Globus pallidus (tissue), 1 donor: ENCODE measurements at regions not wholly inside any gene's neighbourhood (a gene's known extent, or its start where the extent isn't known, plus 50 kb on each side); places are given as distances from the start of the nearest gene placed in this dataset.

Experiments used
- DNase-seq: peaks from one replicate; pipeline ENCODE4 v3.0.0-alpha.2; 2015; ENCODE audit warnings: low spot score

DNA sequence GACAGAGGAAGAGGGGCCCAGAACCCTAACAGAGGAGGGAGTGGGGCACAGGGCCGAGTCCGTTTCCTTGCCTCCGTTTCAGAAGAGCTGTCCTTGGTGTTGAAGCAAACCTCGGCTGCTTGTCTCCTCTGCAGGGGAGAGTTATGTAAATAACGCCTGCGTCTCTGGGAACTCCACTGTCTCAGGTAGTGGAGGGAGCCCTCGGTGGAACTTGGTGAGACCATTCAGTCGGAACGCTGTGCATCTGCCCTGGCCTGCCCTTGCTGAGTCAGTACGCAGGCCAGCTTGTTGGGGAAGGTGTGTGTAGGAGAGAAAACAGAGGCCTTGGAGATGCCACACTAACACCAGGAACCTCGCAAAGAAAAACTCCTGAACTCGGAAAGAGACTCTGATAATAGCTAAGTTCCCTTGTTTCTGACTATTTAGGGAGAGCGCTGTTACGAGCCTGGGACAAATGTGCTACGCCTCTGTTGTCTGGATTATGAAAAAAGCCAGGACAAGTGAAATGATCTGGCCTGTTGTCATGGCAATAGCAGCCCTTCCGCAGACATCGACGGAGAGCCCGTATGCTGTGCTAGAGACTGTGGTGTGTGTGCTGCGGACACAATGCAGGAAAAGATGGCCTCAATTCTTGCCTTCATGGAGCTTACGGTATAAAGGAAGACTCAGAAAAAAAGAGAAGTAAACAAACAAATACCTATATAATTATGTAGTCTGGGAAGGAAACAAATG lies 94.6 kb upstream of the AKT3 start:
- no peak for DNase-seq

DNA sequence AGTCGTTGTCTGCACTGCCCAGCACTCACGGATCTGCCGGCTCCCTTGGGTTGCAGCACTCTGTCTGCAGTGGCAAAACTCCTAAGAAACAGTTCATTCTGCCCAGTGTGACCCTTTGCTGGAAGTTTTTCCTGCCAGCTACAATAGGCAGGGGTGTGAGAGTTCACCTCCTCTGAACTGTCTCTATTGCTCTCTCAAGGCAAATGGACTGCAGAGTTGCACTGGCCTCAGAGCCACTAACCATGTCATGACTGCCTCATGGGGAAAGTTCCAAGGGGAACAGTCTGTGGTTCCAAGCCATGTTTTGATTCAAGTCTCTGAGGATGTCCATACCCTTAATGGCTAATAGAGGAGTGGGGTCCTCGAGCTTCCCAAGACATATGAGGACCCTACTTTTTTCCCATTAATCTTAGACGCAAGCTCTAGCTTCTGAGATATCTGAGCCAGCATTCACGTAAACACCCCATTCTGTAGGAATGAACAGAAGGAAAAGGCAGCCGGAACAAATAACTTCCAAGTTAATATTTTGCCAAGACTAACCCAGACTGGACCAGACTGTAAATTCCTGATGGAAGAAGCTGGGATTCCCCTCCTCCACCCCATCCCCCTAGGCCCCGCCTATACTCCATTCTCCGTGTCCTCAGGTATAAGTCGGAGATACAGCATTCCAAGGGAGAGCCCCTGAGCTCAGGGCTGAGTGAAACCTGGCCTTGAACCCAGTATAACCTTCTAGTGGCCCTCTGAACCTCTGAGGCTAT lies 93.8 kb upstream of the AKT3 start:
- DNase-seq: no peak

DNA sequence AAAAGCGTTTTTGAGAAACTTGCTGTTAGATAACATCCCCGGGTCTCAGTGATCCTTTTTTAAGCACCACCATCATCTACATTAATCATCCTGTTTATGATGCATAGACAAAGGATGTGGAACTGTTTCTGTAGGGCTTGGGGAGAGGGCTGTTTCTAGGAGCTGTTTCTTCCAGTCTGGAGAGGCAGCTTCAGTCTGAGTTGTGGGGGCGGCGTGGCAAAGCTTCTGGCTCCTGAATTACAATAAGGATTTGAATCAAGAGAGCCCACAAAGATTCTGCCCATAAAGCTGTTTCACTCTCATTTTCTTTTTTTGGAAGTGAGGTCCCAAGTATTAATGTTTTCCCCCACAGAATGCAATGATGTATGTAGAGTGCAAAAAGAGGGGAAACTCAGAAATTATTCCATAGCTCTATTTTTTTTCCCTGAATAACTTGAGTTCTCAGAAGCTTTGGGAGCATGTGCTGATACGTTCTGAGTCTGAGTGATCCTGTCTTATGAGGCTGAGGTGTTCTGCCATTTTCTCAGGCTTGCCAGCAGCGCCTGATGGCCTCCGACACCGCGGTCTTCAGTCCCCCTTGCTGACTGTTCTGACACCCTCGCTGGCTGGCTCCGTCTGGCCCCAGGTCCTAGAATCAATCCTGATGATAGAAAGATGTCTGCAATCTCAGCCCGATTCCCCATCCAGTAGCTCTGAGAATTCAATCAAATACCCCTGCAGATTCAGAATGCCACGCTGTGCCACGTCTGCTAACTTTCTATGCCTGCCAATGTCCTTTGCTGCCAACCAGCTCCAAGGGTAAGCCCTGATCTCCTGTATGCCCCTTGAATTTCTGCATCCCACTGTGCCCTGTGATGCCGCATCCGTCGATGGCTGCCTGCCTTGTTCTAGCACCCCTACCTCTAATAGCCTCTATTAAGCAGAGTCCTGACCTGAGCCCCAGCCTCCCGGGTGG lies 92.4 kb upstream of the AKT3 start:
- DNase-seq: no peak

DNA sequence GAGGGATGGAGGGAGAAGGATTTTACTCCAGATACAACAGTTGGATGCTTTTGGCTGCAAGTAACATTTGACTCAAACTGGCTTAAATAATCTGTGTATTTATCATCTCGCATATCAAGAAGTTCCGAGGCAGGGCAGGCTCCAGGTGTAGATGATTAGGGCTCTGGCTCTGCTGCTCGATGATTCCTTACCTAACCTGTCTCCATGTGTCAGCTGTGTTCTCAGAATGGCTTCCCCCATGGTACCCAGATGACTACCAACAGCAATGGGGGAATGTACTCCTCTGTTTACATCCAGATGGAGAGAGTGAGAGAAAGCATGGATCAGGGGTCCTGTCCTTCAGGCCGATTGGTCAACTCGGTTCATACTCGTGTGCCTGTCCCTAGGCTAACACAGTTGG lies 90.4 kb upstream of the AKT3 start:
- DNase-seq: no peak

DNA sequence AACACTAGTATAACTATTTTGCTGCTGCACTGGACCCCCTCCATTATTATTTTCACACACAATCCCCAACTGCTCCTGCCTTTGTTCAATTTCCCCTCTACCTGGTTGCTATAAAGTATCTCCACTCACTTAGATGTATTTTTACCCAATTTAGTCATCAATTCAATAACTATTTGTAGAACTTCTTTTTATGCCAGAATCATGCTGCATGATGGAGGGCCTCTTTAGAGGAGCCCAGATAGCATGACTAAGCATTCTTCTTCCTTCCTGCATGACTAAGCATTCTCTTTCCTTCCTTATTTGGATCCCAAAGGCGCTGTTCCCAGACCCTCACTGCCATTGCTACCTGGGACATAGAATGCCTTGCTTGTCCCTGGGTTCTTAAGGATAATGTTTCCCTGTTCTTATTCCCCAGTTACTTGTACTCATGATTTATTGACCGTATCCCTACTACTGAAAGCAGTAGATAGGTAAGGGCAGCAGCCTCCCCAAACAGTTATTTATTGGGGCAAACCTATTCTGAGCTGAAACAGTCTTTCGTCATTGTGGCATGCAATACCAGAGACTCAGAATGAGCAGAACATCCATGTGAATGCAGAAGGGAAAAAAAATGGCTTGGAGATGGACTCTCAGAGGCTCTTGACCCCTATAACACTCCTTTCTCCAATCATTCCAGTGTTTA lies 89.3 kb upstream of the AKT3 start:
- DNase-seq: no peak

DNA sequence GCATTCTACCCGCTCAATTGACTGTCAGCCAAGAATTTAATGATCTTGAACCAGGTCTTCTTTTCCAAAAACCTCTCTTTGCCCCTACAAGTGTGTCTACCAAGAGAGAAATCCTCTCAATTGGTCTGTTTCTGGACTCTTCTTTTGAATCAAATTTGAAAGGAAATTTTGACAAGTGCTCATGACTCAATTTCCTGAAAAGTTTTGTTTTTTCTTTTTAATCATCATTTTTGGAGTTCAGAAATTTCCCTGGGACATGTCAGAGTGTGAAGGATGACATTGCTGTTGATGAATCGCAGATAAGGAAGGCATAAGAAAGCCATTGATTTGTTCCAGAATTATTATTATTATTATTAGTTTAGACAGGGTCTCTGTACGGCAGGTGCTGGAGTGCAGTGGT lies 88.2 kb upstream of the AKT3 start:
- no peak for DNase-seq

DNA sequence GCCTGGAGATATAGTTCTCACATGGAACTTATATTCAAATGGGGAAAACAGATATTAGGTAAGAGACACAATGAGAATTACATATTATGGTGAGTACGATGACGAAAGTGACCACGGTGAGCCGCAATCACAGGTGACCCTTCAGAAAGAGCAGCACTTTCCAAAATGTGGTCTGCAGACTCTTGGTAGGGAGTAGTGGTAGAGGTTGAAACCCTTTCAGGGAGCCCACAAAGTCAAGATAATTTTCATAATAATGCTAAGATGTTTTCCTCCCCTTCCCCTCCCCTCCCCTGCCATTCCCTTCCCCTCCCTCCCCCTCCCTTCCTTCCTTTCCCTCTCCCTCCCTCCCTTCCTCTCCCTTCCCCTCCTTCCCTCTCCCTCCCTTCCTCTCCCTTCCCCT lies 83.5 kb upstream of the AKT3 start:
- DNase-seq: no peak

DNA sequence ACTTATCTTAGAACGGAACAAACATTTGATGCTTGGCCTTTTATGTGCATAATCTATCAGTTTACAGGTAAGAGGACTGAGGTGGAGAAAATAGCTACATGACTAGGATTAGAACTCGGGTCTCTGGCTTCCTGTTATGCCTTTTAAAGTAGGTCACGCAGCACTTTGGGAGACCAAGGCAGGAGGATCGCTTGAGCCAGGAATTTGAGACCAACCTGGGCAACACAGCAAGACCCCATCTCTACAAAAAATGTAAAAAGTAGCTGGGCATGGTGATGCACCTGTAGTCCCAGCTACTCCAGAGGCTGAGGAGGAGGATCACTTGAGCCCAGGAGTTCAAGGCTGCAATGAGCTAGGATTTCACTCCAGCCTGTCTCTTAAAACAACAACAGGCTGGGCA lies 81.9 kb upstream of the AKT3 start:
- DNase-seq: no peak

DNA sequence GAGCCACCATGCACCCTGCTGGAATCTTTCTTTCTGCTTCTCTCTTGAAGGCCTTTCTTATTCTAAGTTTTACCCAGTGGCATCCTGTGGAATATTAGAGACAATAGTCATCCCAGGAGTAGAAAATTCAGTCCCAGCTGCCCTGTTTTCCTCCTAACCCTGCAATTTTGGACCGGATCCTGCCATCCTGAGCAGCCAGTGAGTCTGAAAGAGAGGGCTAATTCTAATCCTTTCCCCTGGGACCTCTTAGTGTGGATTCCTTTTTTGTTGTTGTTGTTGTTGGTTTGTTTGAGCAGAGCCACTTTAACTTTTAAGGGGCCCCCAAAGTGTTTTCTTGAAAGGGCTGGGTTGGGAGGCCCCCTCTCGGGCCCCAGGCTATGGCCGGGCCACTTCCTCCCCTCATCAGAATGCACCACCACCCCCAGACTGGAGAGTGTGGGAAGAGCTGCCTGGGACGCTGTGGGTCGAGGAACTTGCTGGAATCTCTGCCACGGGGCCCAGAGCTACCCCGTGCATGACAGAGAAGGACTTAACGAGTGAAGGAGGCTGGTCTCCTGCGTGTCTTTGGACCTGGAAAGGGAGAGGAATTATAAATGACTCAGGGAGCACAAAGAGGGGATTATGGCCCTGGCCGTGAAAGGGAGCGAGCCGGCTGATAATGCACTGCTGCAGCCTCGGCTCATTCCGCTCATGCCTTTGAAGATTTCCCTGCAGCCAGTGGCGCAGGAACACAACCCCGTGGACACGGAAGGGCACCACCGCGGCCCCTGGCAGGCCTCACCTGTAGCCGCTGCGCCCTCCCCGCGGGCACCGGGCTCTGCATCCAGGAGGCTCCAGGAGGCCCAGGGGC lies 81.0 kb upstream of the AKT3 start:
- DNase-seq: no peak

DNA sequence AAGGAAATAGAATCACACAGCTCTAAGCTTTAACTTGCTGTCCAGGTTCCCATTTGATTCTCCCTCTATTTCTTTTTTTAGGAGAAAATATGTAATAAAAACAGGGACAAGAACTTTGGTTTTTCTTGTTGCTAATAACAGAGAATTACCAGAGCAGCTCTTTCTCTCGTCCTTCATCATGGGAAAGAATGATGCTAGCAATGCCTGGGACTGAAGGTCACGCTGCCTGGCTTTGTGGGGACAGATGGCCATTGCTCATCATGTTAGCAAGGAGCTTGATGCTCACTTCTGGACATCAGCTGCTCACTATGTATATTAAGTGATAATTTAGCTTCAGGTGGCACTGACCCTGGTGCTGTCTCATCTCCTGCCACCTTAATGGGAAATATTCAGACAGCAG lies 77.3 kb upstream of the AKT3 start:
- no peak for DNase-seq

DNA sequence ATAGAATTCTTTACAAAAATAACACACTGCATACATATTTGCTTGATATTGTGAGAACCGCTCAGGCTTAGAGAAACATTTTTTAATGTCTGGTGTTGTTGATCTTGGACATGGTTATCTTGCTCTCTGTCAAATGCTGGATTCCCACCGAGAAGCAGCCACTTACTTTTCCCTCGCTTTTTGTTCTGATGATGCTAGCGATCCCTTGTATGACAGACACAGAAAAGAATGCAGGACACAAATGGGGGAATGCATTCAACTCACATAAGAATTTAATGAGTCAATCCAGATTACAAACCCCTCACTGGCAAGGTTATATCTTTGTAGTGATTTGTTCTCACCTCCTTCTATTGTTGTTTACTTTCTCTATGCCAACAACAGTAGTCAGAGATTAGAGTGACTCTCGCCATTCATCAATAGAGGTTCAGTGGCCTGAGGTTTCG lies 76.8 kb upstream of the AKT3 start:
- DNase-seq: no peak

DNA sequence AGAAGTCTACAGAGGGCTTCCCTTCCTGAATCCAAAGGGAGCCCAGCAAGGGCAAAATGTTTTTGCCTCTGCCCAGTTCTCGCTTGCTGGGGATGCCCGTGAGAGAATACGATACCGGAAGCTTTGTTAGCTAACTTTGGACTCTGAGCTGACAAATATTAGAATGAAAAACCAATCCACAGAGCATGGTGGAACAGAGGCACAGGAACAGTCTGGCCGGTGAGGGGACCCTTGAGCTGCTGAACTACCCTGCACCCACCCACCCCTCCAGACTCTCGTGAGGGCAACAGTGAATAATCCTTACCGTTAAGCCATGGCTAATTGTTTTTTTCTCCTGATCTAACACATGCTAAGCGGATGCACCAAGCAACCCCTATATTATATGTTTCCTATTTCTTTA lies 76.3 kb upstream of the AKT3 start:
- no peak for DNase-seq

DNA sequence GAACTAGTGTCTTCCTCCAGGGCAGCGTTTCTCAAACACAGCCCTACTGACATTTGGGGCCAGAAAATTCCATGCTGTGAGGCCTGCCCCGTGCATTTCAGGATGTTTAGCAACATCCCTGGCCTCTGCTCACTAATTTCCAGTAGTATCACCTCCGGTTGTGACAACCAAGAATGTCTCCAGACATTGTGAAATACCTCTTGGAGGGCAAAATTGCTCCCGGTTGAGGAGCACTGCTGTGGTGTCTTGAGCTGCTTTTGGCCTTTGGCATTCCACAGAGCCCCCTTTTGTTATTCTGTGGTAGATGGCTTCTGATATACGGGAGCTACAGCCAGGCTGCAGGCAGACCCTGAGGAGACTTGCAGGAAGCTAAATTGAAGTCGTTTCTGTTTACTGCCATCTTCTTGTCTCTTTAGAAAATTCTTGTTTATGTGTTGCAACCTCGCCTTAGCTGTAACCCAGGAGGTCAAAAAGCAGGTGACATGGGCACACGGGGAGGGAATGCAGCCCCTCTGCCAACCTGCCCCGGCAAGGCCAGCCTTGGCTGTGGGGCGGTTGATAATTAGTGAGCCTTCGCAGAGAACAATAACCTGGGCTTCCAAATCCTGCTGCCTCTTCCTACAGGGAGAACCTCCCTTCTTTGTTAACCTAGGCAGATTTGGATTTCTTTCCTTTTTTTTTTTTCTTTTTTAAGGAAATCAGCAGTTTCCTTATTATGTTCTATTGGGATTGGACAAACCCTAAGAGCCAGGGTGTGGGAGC lies 74.7 kb upstream of the AKT3 start:
- DNase-seq: no peak

DNA sequence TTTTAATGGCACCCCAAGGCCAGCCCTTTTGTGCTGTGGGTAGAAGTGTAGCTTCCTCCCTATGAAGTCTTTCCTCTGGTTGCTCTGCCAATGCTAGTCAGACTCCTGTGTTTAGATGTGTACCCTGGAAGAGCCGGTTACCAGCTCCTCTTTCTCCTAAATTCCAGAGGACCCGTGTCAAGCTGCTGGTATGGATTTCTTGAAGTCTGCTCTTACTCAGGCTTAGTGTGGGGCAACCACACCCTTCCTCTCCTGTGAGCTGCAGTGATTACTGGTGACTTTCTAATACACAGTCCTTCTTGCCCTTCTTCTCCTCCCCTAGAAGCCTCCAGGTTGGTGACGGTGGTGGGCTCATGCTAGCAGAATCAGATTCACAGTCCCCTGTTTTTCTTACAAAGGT lies 74.1 kb upstream of the AKT3 start:
- DNase-seq: no peak

DNA sequence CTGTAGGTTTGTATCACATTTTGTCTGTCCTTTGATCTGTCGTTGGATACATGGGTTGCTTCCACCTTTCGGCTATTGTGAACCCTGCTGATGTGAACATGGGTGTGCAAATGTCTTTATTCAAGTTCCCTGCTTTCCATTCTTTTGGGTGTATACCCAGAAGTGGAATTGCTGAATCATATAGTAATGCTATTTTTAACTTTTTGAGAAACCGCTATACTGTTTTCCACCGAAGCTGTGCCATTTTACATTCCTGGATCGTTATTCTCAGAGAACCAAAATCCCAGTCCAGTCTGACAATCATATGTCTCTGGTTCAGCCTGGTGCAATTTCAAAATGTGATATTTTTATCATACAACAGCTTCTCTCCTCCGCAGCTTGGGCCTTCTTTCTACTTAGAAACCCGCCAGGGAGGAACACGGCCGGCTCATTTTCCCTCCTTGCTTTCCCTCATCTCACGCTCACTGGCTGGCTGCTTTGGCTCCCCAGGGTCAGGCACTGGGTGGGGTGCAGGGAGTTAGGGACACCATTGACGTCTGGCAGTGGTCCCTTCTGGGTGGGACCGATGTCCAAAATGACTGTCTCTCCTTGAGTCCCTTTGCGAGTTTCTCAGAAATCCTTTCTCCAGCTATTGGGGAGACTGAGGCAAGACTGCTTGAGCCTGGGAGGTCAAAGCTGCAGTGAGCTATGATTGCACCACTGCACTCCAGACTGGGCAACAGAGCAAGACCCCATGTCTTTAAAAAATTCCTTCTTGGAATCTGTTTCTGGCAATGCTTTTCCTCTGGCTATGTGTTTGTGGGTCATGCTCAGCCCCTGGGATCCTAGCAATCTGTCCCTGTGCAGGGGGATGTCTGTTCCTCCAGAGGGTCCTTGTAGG lies 73.5 kb upstream of the AKT3 start:
- DNase-seq: no peak

DNA sequence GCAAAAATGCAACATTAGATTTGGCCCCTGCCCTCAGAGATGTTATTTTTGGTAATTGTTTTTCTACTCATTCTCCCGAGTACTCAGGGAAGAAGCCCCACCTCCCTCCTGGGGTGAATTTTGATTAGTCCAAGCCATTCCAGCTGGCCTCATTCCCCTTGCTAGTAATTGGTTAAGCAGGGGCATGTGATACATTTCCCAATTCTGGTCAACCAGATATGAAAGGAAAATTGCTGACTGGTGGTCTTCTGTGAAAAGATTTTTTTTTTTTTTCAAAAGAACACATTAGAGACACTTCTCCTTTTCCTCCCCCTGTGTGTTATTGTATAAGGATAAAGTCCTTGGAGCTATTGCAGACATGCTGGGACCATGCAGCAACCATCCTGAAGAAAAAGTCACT lies 71.1 kb upstream of the AKT3 start:
- no peak for DNase-seq

DNA sequence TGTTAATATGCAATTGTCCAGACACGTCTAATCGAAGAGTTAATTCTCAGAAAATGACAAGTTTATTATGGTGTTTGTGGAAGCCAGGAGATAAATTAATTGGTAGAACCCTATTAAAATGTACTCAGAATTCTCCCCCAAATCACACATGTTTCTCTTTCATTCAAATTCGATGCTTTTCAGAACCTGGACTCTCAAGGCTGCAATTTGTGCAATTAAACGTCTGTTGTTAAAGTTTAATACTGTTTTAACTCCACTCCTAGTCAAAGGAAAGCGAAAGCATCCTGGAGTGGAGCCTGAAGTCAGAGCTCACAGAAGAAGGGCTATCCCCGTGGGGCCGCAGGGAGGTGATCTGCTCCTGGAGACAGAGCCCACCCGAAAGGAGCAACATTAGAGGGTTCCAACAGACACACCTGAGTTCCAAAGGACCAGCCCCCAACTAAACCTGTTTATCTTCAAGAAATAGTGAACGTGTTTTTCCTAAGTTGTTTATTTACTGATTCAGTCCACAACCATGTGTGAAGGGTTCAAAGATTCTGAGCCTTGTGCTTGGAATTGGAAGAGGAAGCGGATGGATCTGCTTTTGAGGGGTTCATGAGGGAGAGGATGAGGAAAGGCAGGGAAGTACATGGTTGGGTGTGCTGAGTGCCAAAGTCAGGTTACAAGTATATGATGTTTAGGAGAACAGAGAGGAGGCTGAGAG lies 68.0 kb upstream of the AKT3 start:
- no peak for DNase-seq

DNA sequence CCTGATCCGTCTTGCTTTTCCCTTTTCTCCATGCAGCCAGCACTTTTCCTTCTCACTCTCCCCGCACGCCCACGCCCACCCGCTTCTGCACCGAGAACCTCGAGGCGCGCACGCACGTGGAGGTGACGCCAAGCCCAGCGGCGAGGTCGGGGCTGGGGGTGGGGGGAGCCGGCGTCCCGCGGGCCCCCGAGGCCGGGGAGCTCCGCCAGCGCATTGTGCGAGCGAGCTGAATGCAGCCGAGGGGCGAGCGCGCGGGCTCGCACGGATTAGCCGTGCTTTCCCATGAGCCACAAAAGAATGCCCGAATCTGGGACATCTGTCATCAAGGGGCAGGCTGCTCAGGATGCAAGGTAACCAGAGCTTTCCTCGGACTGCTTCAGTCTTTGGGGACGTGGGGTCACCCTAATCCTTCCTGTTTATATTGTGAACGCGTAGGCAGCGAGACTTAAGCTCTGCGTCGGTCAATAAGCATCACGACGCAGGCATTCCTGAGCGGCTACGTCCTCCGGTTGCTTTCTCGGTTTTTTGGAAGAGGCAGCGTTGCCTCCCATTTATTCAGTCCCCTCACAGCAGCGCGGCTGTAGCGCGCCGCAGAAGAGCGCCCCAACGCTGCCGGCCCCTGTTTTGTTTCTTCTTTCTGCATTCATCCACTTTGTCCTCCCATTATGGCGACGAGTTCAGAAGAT lies 67.3 kb upstream of the AKT3 start:
- peak; percentile 40 for DNase-seq
